ENCODE measurements at regions not wholly inside any gene's neighbourhood (a gene's known extent, or its start where the extent isn't known, plus 50 kb on each side); places are given as distances from the start of the nearest gene placed in this dataset.

- TF ChIP-seq GATA2 (IDR thresholded peaks at IDR 0.05; ENCODE audit: low read depth, low read length) (no peak), GATA3 (IDR thresholded peaks at IDR 0.05; ENCODE audit: low read depth, low read length) (no peak)
Measured at GRCh38 chr6:8574749-8575468, 139.6 kb upstream of the SLC35B3 start.

All from SH-SY5Y (cell line).